Kidney tubule cell (primary cell): ENCODE measurements at regions not wholly inside any gene's neighbourhood (a gene's known extent, or its start where the extent isn't known, plus 50 kb on each side); places are given as distances from the start of the nearest gene placed in this dataset.
A peak's percentile ranks its signal among the peaks of the same experiment; 100 is the strongest.
"Not testable (repeated sequence)": the region's sequence is repeated elsewhere in the genome, so short reads cannot be mapped to it uniquely, and the experiment has no call there.

Experiments
- DNase-seq: peaks from one replicate; pipeline ENCODE4 v3.0.0-alpha.2; 2018; ENCODE audit warnings: low spot score

DNA sequence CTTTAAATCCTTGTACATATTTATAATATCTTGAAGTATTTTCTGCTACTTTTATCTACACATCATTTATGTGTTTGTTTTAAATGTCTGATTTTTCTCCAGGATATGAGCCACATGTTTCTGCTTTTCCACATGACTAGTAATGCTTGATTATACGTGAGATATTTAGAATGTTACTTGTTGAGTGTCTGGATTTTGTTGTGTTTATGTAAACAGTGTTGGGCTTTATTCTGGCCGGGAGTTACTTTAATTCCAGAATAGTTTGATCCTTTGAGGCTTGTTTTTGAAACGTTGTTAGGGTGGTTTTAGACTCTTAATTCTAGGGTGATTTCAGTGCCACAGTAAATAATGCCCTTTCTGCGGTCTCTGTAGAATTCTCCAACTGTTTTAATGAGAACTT, 252.9 kb downstream of the BLID start:
- DNase-seq = no peak

DNA sequence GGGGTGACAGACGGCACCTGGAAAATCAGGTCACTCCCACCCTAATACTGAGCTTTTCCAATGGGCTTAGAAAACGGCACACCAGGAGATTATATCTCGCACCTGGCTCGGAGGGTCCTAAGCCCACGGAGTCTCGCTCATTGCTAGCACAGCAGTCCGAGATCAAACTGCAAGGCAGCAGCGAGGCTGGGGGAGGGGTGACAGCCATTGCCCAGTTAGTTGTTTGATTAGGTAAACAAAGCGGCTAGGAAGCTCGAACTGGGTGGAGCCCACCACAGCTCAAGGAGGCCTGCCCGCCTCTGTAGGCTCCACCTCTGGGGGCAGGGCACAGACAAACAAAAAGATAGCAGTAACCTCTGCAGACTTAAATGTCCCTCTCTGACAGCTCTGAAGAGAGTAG, 260.9 kb downstream of the BLID start:
- not testable (repeated sequence) for DNase-seq

DNA sequence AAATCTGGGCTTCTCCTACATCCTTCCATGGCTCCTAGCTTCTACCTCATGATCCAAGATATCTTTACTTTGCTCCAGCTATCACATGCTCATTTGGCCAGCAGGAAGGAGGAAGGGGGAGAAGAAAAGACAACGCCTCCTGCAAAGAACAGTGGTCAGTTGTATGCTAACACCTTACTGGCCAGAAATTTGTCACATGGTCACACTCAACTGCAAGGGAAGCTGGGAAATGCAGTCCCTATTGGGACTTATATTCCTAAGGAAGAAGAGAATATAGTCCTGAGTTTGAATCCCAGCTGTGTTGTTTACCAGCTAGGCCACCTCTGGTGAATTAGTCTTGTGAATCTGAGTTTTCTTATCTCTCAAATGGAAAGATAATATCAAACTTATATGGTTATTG, 272.0 kb downstream of the BLID start:
- no peak for DNase-seq

DNA sequence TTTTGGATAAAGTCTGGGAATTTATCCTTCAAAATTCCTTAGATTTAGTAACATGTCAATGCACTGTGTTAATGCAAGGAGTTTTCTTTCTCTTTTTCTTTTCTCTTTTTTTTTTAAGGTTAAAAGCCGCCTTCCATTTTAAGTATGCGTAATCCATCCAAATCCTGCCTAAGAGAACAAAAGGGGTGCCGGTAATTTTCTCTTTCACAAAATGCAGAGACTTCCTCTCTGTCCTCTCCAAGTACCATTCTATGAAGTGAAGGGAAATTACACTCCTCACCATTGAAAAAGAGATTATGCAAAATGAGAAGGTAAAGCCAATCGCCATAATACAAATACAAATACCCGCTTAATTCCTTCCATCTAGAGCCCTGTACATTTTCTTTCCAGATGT, 273.8 kb downstream of the BLID start:
- no peak for DNase-seq

DNA sequence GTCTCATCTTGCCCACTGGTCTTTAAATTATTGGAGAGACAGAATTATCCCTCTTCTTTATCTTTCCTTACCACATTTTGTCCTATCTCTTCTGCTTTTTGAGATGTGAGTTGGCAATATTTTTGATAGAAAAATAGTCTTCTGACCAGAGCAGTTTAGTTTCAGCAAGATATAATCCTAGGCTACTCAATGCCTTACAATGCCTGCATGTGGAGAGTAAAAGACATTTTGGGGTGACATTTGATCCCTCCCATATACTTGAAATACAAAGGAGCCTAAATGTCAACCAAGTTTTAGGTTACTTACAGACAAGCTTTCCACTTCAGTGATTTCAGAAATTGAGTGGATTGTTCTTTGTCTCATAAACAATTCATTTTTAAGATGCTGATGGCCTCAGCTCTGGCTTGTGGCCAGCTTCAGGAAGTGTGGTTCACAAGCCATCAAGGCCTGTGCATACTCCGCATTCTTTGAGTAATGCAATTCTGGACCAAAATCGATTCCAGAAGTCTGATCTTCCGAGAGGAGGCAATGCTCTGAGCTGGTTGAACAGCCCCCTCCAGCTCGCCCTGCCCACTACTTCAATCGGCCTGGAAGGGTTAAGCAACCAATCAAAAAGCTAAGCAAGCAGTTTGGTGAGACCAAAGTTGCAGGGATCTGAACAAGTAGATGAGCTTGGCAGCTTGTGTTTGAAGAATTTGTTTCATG, 274.4 kb downstream of the BLID start:
- DNase-seq = peak; percentile 30

GRCh38 chr11:121839781-121840180, 276.2 kb downstream of the BLID start:
- DNase-seq = no peak

DNA sequence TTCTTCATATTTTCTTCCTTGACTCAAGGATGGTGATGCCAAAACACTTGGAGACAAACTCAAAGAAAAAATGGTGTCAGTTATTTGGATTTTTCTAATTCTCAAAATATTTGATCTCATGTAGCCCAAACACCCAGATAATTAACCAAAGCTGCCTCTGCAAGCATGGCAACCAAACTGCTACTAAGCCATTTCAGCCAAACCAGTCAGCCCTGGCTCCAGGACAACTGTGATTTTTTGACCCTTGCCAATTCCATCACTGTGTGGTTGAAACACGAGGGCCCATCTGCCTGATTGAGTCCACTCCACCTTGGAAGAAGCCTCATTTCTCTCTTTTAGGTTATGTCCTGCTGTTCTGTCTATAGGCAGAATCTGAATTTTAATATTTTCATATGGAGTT, 277.4 kb downstream of the BLID start:
- no peak for DNase-seq

GRCh38 chr11:121833970-121834369, 282.0 kb downstream of the BLID start:
- no peak for DNase-seq

GRCh38 chr11:121829159-121829643, 286.8 kb downstream of the BLID start:
- peak; percentile 67 for DNase-seq

- no peak for DNase-seq
These were observed 301.1 kb downstream of the BLID start for GRCh38 chr11:121814962-121815361.

DNA sequence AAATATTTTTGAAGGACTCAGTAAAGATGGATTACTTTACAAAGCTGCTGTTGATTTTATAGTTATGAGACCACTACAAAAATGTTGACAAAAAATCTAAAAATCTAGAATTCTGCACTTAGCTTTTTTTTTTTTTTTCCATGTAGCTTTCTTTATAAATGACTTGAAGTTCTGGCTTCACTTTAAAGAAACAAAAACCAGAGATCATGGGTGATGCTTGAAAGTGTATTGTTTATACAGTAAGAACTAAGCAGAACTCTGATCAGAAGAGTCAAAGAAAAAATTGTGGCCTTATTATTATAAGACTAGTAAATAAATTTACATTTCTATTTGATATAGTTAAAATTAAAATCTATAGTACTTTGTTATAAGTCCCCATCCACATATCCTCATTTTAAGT, 301.7 kb downstream of the BLID start:
- DNase-seq = no peak

DNA sequence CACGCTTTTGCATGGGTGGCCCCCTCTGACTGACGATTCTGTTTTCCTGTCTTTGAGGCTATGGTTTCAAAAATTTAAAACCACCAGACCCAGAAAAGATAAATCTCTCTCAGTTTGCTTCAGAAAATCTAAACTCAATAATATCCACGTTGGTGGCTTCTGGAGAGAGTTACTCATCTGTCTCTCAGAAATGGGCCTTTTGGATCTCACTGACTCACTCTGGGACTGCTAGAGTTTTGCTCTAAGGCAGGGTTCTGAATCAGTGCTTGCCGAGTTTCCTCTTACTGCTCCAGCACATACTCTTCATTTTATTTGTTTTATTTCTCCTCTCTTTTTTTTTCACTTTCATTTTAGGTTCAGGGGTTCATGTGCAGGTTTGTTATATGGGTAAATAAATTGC, 305.7 kb downstream of the BLID start:
- DNase-seq = no peak

- DNase-seq = no peak
These were observed 307.9 kb downstream of the BLID start for GRCh38 chr11:121808096-121808495.

- DNase-seq = no peak
These were observed 309.0 kb downstream of the BLID start for GRCh38 chr11:121807051-121807450.

- no peak for DNase-seq
These were observed 313.5 kb downstream of the BLID start for GRCh38 chr11:121802542-121802941.

DNA sequence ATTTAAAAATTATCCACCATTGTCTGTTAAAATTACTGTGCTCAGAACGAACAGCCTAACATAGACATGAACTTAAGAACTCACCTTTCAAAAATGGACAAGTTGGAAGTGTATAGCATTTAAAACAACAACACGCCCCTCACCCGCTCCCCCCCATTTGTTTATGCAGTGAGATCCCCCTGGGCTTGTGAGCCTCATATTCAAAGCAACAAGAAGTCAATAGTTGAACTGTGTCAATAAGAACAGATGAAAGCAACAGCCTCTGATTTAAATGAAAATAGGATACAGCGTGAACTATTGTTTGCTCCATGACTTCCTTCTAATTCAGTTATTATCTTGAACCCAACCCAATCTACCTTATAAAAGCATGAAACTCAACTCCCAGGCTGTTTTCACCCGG, 314.2 kb downstream of the BLID start:
- no peak for DNase-seq

GRCh38 chr11:121801394-121801748, 314.6 kb downstream of the BLID start:
- DNase-seq = no peak

DNA sequence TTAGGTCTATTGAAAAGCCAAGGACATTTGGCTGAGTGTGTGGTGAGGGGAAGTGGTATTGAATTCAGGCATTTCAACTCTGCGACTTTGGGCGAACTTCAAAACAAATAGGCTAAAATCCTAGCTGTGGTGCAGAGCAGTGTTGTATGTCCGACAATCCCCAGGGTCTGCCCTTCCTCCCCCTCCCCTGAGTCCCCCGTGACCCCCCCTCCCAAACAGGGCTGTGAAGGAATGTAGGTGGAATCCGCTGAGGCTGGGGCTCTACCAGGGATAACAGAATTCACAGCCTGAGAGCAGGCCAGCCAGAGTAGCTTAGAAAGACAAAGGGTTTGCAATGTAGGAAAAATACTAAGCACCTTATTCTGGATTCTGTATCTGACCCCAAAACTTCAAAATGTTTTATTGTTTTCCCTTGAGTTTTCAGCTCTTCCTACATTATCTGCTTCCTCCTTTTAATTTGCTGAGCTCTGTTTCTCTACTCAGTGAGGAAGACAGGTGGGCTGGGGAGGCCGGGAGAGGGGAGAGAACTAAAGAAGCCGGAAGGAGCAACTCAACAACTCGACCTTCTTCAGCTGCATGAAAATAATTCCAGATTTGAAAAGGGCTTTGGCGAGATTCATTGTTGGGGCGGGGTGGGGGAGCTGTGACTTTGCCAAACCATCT, 315.2 kb downstream of the BLID start:
- DNase-seq = no peak

- no peak for DNase-seq
These were observed 315.8 kb downstream of the BLID start for GRCh38 chr11:121800240-121800639.

GRCh38 chr11:121797496-121797895, 318.5 kb downstream of the BLID start:
- DNase-seq = no peak

DNA sequence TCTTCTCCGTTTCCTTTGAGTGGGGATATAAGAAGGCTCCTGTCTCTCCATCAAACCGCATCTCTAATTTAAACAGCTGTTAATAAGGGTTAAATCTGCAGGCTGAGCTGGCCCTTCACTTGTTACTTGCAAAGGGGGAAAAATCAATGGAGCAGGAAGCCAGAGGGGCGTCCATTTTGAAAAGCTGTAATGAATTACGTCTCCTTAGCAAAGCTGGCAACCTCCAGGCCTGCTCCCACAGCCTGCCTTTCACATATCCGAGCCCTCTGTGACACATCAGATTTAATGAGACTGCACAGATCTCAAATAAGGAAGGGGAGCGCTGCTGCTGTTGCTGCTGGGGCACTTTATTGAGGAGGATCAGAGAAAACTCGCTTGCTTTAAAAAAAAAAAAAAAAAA, 320.8 kb downstream of the BLID start:
- DNase-seq = no peak

DNA sequence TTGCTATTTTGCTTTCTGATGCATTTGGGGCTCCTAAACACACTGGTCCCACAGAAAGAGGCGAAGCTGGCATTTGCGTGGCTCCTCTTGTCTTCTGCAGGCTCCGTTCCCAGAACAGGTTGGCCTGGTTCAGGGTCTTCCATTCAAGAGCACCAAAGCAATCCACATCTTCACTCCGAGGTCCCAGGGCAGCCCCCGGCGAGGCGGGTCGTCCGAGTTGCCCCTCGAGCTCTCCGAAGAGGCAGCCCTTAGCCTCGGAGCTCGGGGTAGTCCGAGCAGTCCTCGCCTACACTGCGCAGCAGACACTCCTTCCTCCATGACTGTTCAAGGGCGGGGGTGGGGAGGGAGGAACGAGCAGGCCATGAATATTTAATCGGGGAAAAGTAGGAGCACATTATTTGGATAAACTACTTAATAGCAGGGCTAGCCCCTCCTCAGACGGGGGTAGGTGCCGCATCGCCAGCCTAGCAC, 321.3 kb downstream of the BLID start:
- no peak for DNase-seq

DNA sequence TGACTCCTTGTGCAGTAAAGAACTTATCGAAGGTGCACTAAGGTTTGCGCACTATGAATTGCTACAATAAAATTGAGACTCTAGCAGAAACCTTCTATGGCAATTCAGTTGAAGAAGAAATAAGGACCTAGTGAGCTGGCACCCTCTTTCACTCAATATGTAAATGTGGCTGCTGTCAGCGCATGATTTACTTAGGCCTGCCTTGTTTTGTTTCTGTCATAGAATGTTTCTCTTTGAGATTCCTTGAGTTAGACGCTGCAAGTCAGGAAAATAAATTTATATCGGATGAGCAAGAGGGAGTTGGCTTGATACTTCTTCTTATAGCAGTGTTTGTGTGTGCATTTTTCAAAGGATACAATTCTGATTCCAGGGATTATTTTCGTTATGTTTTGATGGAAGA, 322.1 kb downstream of the BLID start:
- no peak for DNase-seq

DNA sequence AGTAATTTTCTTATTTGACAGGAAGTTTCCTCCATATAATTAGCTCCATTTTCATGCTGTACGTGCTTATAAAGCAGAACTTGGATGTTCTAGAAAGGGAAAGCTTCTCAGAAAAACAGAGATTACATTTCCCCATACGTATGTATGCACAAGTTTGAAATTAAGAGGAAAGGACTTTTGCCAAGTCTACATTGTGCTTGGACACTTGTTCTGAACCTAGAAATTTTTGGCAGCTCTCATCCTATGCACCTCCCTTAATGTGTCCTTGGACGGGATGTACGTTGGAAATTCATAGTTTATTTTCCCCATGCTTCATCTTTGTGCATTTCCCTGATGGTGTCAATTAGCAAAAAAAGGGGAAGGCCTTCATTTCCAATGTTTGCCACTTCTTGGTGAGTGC, 322.7 kb downstream of the BLID start:
- DNase-seq = no peak
